ENCODE measurements at regions not wholly inside any gene's neighbourhood (a gene's known extent, or its start where the extent isn't known, plus 50 kb on each side); places are given as distances from the start of the nearest gene placed in this dataset.

GRCh38 chr3:105274536-105274935 is 92.2 kb upstream of the ALCAM start:
- Histone ChIP-seq H3K27me3 (no peaks in the 10 kb centered on the region), H4K20me1 (ENCODE audit: insufficient read depth, poor library complexity, severe bottlenecking) (no peaks in the 10 kb centered on the region), H3K79me2 (no peaks in the 10 kb centered on the region), H2AFZ (no peak overlapping the region), H3K9me3 (ENCODE audit: low read depth) (no peaks in the 10 kb centered on the region), H3K4me2 (no peak overlapping the region), H3K4me3 (no peak overlapping the region), H3K27ac (no peak overlapping the region), H3K36me3 (replicated peaks; ENCODE audit: insufficient read depth, low read depth) (no peaks in the 10 kb centered on the region), H3K9me2 (replicated peaks; ENCODE audit: insufficient read depth) (no peaks in the 10 kb centered on the region), H3K4me1 (ENCODE audit: insufficient read depth) (no peaks in the 10 kb centered on the region)
- DNase-seq (ENCODE audit: low spot score), result no peak
- TF ChIP-seq EZH2phosphoT487 (IDR thresholded peaks at IDR 0.05; ENCODE audit: low read depth, severe bottlenecking, unreplicated experiment) (no peak), EZH2 (IDR thresholded peaks at IDR 0.05; ENCODE audit: borderline replicate concordance) (no peak), CTCF (IDR thresholded peaks at IDR 0.05; ENCODE audit: poor library complexity) (no peak)

- no peak for DNase-seq (ENCODE audit: low spot score)
- H3K27ac ChIP-seq, result no peak overlapping the region
- no peaks in the 10 kb centered on the region for H3K36me3 ChIP-seq (replicated peaks; ENCODE audit: insufficient read depth, low read depth)
- no peaks in the 10 kb centered on the region for H3K4me1 ChIP-seq (ENCODE audit: insufficient read depth)
- no peaks in the 10 kb centered on the region for H4K20me1 ChIP-seq (ENCODE audit: insufficient read depth, poor library complexity, severe bottlenecking)
- H3K4me2 ChIP-seq, result no peak overlapping the region
- H3K9me3 ChIP-seq (ENCODE audit: low read depth), result no peaks in the 10 kb centered on the region
- H2AFZ ChIP-seq, result peak overlapping the region; percentile 23
- no peaks in the 10 kb centered on the region for H3K9me2 ChIP-seq (replicated peaks; ENCODE audit: insufficient read depth)
- no peak for TF ChIP-seq EZH2phosphoT487 (IDR thresholded peaks at IDR 0.05; ENCODE audit: low read depth, severe bottlenecking, unreplicated experiment)
- no peak for TF ChIP-seq CTCF (IDR thresholded peaks at IDR 0.05; ENCODE audit: poor library complexity)
- no peak for TF ChIP-seq EZH2 (IDR thresholded peaks at IDR 0.05; ENCODE audit: borderline replicate concordance)
- H3K27me3 ChIP-seq, result no peaks in the 10 kb centered on the region
- H3K4me3 ChIP-seq, result no peak overlapping the region
- H3K79me2 ChIP-seq, result no peaks in the 10 kb centered on the region
Observed at GRCh38 chr3:105274958-105275357, 91.8 kb upstream of the ALCAM start.

GRCh38 chr3:105277656-105278055 is 89.1 kb upstream of the ALCAM start:
- Histone ChIP-seq H3K36me3 (replicated peaks; ENCODE audit: insufficient read depth, low read depth) (no peaks in the 10 kb centered on the region), H3K9me3 (ENCODE audit: low read depth) (no peaks in the 10 kb centered on the region), H2AFZ (no peak overlapping the region), H3K4me3 (no peak overlapping the region), H3K4me1 (ENCODE audit: insufficient read depth) (no peaks in the 10 kb centered on the region), H3K27me3 (no peaks in the 10 kb centered on the region), H3K4me2 (no peak overlapping the region), H3K79me2 (no peaks in the 10 kb centered on the region), H4K20me1 (ENCODE audit: insufficient read depth, poor library complexity, severe bottlenecking) (no peaks in the 10 kb centered on the region), H3K9me2 (replicated peaks; ENCODE audit: insufficient read depth) (no peaks in the 10 kb centered on the region), H3K27ac (no peak overlapping the region)
- TF ChIP-seq EZH2 (IDR thresholded peaks at IDR 0.05; ENCODE audit: borderline replicate concordance) (no peak), CTCF (IDR thresholded peaks at IDR 0.05; ENCODE audit: poor library complexity) (no peak), EZH2phosphoT487 (IDR thresholded peaks at IDR 0.05; ENCODE audit: low read depth, severe bottlenecking, unreplicated experiment) (no peak)
- WGBS (ENCODE audit: low lambda C conversion rate, missing lambda C conversion rate), result 87% methylated on average over 3 of the region's 3 CpGs
- no peak for DNase-seq (ENCODE audit: low spot score)

- no peak overlapping the region for H3K4me2 ChIP-seq
- H3K9me2 ChIP-seq (replicated peaks; ENCODE audit: insufficient read depth), result no peaks in the 10 kb centered on the region
- H3K9me3 ChIP-seq (ENCODE audit: low read depth), result no peaks in the 10 kb centered on the region
- no peak overlapping the region for H3K27ac ChIP-seq
- no peaks in the 10 kb centered on the region for H3K4me1 ChIP-seq (ENCODE audit: insufficient read depth)
- H4K20me1 ChIP-seq (ENCODE audit: insufficient read depth, poor library complexity, severe bottlenecking), result no peaks in the 10 kb centered on the region
- no peak overlapping the region for H2AFZ ChIP-seq
- TF ChIP-seq EZH2phosphoT487 (IDR thresholded peaks at IDR 0.05; ENCODE audit: low read depth, severe bottlenecking, unreplicated experiment), result no peak
- no peak for TF ChIP-seq CTCF (IDR thresholded peaks at IDR 0.05; ENCODE audit: poor library complexity)
- TF ChIP-seq EZH2 (IDR thresholded peaks at IDR 0.05; ENCODE audit: borderline replicate concordance), result no peak
- DNase-seq (ENCODE audit: low spot score), result no peak
- no peak overlapping the region for H3K4me3 ChIP-seq
- no peaks in the 10 kb centered on the region for H3K27me3 ChIP-seq
- no peaks in the 10 kb centered on the region for H3K36me3 ChIP-seq (replicated peaks; ENCODE audit: insufficient read depth, low read depth)
- no peaks in the 10 kb centered on the region for H3K79me2 ChIP-seq
- WGBS (ENCODE audit: low lambda C conversion rate, missing lambda C conversion rate), result 76% methylated on average over 1 of the region's 1 CpG
Observed at GRCh38 chr3:105278688-105279087, 88.0 kb upstream of the ALCAM start.
